ENCODE measurements at regions not wholly inside any gene's neighbourhood (a gene's known extent, or its start where the extent isn't known, plus 50 kb on each side); places are given as distances from the start of the nearest gene placed in this dataset.

DNA sequence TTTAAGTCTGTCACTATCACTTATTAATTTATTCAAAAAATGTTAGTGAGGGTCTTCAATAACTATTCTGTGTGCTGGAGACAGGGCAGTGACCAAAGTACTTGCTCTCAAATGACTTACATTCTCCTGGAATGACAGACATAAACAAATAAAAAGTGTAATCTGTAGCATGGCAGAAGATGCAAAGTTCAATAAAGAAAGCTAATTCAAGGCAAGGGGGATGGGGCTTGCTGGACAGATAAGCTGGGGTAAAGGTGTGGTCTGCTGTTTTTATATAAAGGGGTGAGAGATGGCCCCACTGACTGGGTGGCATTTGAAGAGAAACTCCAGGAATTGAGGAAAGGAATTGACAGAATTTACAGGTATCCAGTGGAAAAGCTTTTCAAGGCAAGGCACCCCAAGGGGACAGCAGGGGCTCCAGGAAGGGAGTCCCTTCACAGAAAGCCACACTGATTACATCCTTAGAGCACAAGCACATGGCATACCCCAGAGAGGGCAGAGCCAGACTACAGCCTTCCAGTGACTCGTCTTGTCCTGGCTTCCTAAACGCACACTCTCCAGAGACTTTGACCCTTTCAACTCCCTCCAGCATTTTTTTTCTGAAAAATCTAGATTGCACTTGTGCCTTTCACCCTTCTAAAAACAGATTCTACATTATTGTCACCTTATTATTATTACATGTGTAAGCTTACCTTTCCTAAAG, 123.7 kb upstream of the HS3ST3A1 start:
- FAIRE-seq (peak; percentile 86), DNase-seq (ENCODE audit: insufficient read length, low spot score) (no peak)
- no peak for TF ChIP-seq POLR2A (IDR thresholded peaks at IDR 0.05; ENCODE audit: low read depth, low read length)

DNA sequence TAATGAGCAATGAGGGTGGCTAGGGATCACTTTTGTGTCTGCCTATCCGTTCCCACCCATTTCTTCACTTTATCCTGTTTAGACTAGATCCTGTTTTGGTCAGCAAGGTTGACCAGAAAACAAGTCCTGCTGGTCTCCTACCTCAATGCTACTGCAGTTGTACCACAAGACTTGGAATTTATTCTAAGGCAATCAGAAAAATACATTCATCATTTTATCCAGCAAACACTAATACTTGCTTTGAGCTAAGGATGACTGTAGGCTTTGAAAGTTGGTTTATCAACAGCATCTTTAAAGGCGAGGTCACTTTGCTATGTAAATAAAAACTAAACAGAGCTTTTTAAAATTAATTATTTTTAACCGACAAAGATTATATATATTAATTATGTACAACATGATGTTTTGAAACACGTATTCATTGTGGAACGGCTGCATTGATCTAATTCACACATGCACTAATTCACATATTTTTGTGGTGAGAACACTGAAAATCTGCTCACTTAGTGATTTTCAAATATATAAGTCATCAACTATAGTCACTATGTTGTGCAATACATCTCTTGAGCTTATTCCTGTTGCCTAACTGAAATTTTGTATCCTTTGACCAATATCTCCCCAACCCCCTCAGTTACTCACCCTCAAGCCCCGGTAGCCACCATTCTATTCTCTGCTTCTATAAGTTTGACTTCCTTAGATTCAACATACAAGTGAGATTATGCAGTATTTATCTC, 125.9 kb upstream of the HS3ST3A1 start:
- FAIRE-seq (no peak), DNase-seq (ENCODE audit: insufficient read length, low spot score) (no peak)
- no peak for TF ChIP-seq POLR2A (IDR thresholded peaks at IDR 0.05; ENCODE audit: low read depth, low read length)

DNA sequence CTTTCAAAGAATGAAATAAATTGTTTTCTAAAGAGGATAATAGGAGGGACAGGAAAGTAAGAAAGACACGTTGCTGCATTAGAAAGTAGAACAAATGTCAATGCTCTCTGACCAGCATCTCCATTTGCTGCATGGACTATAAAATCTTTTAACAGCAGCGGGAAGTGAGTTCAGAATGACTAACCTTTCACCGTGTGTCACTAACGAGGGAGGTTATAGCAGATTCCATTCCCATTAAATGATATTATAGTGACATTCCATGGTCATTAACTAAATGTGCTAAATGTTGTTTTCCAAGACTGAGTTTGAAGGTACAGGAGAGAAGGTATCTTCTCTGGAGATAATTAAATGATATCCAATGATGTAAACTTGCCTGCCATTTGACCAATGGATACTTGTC, 127.1 kb upstream of the HS3ST3A1 start:
- DNase-seq (ENCODE audit: insufficient read length, low spot score), result no peak
- TF ChIP-seq POLR2A (IDR thresholded peaks at IDR 0.05; ENCODE audit: low read depth, low read length), result no peak
- FAIRE-seq, result peak; percentile 72

GRCh38 chr17:13729466-13730134, 127.9 kb upstream of the HS3ST3A1 start:
- no peak for TF ChIP-seq POLR2A (IDR thresholded peaks at IDR 0.05; ENCODE audit: low read depth, low read length)
- DNase-seq (ENCODE audit: insufficient read length, low spot score) (no peak), FAIRE-seq (no peak)

- TF ChIP-seq POLR2A (IDR thresholded peaks at IDR 0.05; ENCODE audit: low read depth, low read length), result no peak
- no peak for FAIRE-seq
- no peak for DNase-seq (ENCODE audit: insufficient read length, low spot score)
Observed at GRCh38 chr17:13734880-13735279, 133.2 kb upstream of the HS3ST3A1 start.

GRCh38 chr17:13735444-13735843, 133.7 kb upstream of the HS3ST3A1 start:
- FAIRE-seq, result no peak
- no peak for TF ChIP-seq POLR2A (IDR thresholded peaks at IDR 0.05; ENCODE audit: low read depth, low read length)
- no peak for DNase-seq (ENCODE audit: insufficient read length, low spot score)

GRCh38 chr17:13735861-13736260, 134.1 kb upstream of the HS3ST3A1 start:
- FAIRE-seq, result no peak
- no peak for DNase-seq (ENCODE audit: insufficient read length, low spot score)
- no peak for TF ChIP-seq POLR2A (IDR thresholded peaks at IDR 0.05; ENCODE audit: low read depth, low read length)

DNA sequence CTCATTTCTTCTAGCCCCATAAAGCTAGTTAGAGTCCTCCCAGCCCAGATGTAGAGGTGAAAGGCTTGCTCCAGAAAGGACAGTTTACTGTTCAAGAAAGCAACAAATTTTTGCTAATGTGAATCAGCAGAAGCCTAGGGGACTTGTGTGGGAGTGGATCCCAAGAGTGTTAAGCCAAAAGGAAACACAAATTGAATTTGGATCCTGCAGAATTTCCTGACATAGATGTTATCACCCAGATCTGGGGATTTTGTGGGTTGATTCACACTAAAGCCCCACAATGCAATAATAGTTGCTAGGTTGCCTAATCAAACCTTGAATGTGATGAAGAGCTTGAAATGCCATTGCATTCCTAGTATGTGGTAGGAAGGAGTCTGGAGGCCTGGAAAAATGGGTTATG, 135.2 kb upstream of the HS3ST3A1 start:
- no peak for DNase-seq (ENCODE audit: insufficient read length, low spot score)
- TF ChIP-seq POLR2A (IDR thresholded peaks at IDR 0.05; ENCODE audit: low read depth, low read length), result no peak

GRCh38 chr17:13740686-13741085, 139.0 kb upstream of the HS3ST3A1 start:
- no peak for TF ChIP-seq POLR2A (IDR thresholded peaks at IDR 0.05; ENCODE audit: low read depth, low read length)
- DNase-seq (ENCODE audit: insufficient read length, low spot score), result no peak
- no peak for FAIRE-seq

More for the DNA sequence above, 135.2 kb upstream of the HS3ST3A1 start:
- no peak for FAIRE-seq

- TF ChIP-seq POLR2A (IDR thresholded peaks at IDR 0.05; ENCODE audit: low read depth, low read length), result no peak
- no peak for DNase-seq (ENCODE audit: insufficient read length, low spot score)
- no peak for FAIRE-seq
Observed at GRCh38 chr17:13741744-13742143, 140.0 kb upstream of the HS3ST3A1 start.

GRCh38 chr17:13743906-13744305, 142.2 kb upstream of the HS3ST3A1 start:
- no peak for TF ChIP-seq POLR2A (IDR thresholded peaks at IDR 0.05; ENCODE audit: low read depth, low read length)
- DNase-seq (ENCODE audit: insufficient read length, low spot score) (no peak), FAIRE-seq (no peak)

GRCh38 chr17:13746404-13746803, 144.7 kb upstream of the HS3ST3A1 start:
- no peak for TF ChIP-seq POLR2A (IDR thresholded peaks at IDR 0.05; ENCODE audit: low read depth, low read length)
- FAIRE-seq, result no peak
- DNase-seq (ENCODE audit: insufficient read length, low spot score), result no peak

DNA sequence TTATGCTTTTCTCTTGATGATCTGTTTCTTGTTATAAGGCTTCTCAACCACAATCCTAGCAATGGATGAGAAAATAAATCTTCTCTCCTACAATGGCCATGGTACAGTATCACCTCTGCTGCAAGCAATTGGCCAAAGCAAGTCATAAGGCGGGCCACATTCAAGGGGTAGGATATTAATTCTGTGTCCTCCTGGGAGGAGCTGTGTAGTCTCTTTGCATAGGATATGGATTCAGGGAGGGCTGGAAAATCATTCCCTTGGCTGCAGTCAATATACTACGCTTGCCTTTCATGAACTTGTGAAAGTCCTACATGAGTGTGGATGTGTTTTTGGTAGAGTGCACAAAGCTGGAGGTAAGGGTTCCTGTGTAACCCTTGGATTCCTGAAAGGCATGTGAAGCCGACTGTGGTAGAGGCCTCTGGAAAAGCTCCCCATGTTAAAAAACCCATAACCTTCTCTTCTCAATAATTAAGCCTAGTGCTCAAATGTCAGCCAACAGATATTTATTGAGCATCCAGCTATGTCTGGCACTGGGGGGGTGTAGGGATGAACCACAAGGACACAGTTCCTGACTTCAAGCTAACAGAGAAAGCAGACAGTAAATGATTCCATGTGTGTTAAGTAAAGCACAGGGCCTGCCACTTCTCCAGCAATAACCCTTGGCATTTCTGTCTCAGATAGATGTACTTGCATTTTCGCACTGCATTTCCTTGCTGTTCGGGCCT, 147.6 kb upstream of the HS3ST3A1 start:
- DNase-seq (ENCODE audit: insufficient read length, low spot score), result no peak
- no peak for TF ChIP-seq POLR2A (IDR thresholded peaks at IDR 0.05; ENCODE audit: low read depth, low read length)
- FAIRE-seq, result no peak

GRCh38 chr17:13749891-13750235, 148.1 kb upstream of the HS3ST3A1 start:
- no peak for FAIRE-seq

More at GRCh38 chr17:13749891-13750235, 148.1 kb upstream of the HS3ST3A1 start:
- TF ChIP-seq POLR2A (IDR thresholded peaks at IDR 0.05; ENCODE audit: low read depth, low read length), result no peak
- DNase-seq (ENCODE audit: insufficient read length, low spot score), result no peak
